Activated CD4-positive, alpha-beta T cell treated with anti-CD3 and anti-CD28 coated beads, Interleukin-2, amount 50 U/mL, for 16 hours (primary cell): ENCODE measurements at regions not wholly inside any gene's neighbourhood (a gene's known extent, or its start where the extent isn't known, plus 50 kb on each side); places are given as distances from the start of the nearest gene placed in this dataset.

Experiments
- DNase-seq: peaks from one replicate; pipeline ENCODE4 v3.0.0-alpha.2; 2020

- DNase-seq: no peak
These were observed 109.1 kb upstream of the BCAT1 start for GRCh38 chr12:25058012-25058411.

GRCh38 chr12:25056486-25057130, 107.7 kb upstream of the BCAT1 start:
- no peak for DNase-seq

- no peak for DNase-seq
These were observed 107.1 kb upstream of the BCAT1 start for GRCh38 chr12:25056011-25056410.

GRCh38 chr12:25054783-25055144, 105.9 kb upstream of the BCAT1 start:
- DNase-seq: peak; percentile 82

GRCh38 chr12:25054076-25054782, 105.3 kb upstream of the BCAT1 start:
- DNase-seq: peak; percentile 34

- peak; percentile 12 for DNase-seq
These were observed 104.0 kb upstream of the BCAT1 start for GRCh38 chr12:25052914-25053211.

GRCh38 chr12:25052196-25052913, 103.5 kb upstream of the BCAT1 start:
- DNase-seq: peak; percentile 77

GRCh38 chr12:25051656-25052195, 102.8 kb upstream of the BCAT1 start:
- peak; percentile 76 for DNase-seq

- DNase-seq: peak; percentile 9
These were observed 102.3 kb upstream of the BCAT1 start for GRCh38 chr12:25051171-25051570.

GRCh38 chr12:25045869-25046268, 97.0 kb upstream of the BCAT1 start:
- no peak for DNase-seq

- DNase-seq: no peak
These were observed 92.3 kb upstream of the BCAT1 start for GRCh38 chr12:25041006-25041741.

GRCh38 chr12:25040593-25040992, 91.7 kb upstream of the BCAT1 start:
- no peak for DNase-seq

GRCh38 chr12:25034676-25035075, 85.8 kb upstream of the BCAT1 start:
- DNase-seq: no peak

GRCh38 chr12:25025951-25026490, 77.1 kb upstream of the BCAT1 start:
- DNase-seq: no peak

- DNase-seq: no peak
These were observed 76.4 kb upstream of the BCAT1 start for GRCh38 chr12:25025260-25025659.

GRCh38 chr12:25023808-25024207, 74.9 kb upstream of the BCAT1 start:
- DNase-seq: no peak

- DNase-seq: no peak
These were observed 71.8 kb upstream of the BCAT1 start for GRCh38 chr12:25020621-25021243.

GRCh38 chr12:25018146-25018545, 69.2 kb upstream of the BCAT1 start:
- DNase-seq: no peak

- no peak for DNase-seq
These were observed 68.4 kb upstream of the BCAT1 start for GRCh38 chr12:25017336-25017735.

GRCh38 chr12:25014961-25015360, 66.1 kb upstream of the BCAT1 start:
- DNase-seq: no peak

- DNase-seq: no peak
These were observed 64.2 kb upstream of the BCAT1 start for GRCh38 chr12:25013061-25013460.

- DNase-seq: no peak
These were observed 60.7 kb upstream of the BCAT1 start for GRCh38 chr12:25009496-25010092.
